GM12878 (cell line): ENCODE measurements at regions not wholly inside any gene's neighbourhood (a gene's known extent, or its start where the extent isn't known, plus 50 kb on each side); places are given as distances from the start of the nearest gene placed in this dataset.

Experiments used
- ATAC-seq: fragments of 200-7000 bp; cut with Tn5 transposase; 3 replicates; pipeline ENCODE4 v1.9.1; 2020; ENCODE audit warnings: mild to moderate bottlenecking, moderate library complexity
- BruUV-seq: library from RNA; stranded (reverse); fragments of 400-500 nt; replicated peaks from 2 replicates; lab custom pipeline; 2021; lab: Mats Ljungman, UMichigan
- CTCF ChIA-PET: fragments of 300-600 bp; sonication (Branson Sonifier 250); formaldehyde crosslinking; extraction: SDS; loops from one replicate; lab custom pipeline; 2021; ENCODE audit warnings: inconsistent platforms; lab: Yijun Ruan, JAX
- POLR2A ChIA-PET: fragments of 350-600 bp; formaldehyde crosslinking; extraction: SDS; loops from one replicate; lab custom pipeline; 2021; ENCODE audit warnings: inconsistent platforms; lab: Charles Lee
- RAD21 ChIA-PET: fragments of 300-600 bp; sonication (Branson Sonifier 250); formaldehyde crosslinking; loops from one replicate; lab custom pipeline; 2023; ENCODE audit warnings: antibody characterized with exemption; ENCODE audit not compliant: unreplicated experiment; lab: Charles Lee
- SMC1A ChIA-PET: fragments of 300-600 bp; sonication (Branson Sonifier 250); formaldehyde crosslinking; loops from one replicate; lab custom pipeline; 2023; ENCODE audit not compliant: unreplicated experiment, uncharacterized antibody; lab: Charles Lee
- DNase-seq: peaks from one replicate; pipeline ENCODE4 v3.0.0-alpha.2; 2011; ENCODE audit warnings: low read depth, low spot score
- FAIRE-seq: peaks from 3 replicates; lab custom pipeline; 2011; peaks lifted over from hg19 to GRCh38; lab: Jason Lieb, UNC
- H2AFZ ChIP-seq: 2 replicates; pipeline ENCODE4 v1.6.0; 2011; ENCODE audit warnings: low read depth, low read length, control low read depth; ENCODE audit not compliant: control insufficient read depth
- H3K27ac ChIP-seq: 2 replicates; pipeline ENCODE4 v1.5.1; 2011; ENCODE audit warnings: control low read depth; ENCODE audit not compliant: control insufficient read depth, insufficient read depth
- H3K27me3 ChIP-seq, 2 experiments: replicated peaks in 1 of 2; 2 replicates each; pipeline versions ENCODE4 v1.6.0 to v1.6.1; 2011; ENCODE audit warnings: low read length in 1 of 2; ENCODE audit not compliant: control insufficient read depth in 2 of 2, insufficient read depth in 2 of 2
- H3K36me3 ChIP-seq, 2 experiments: 2 replicates each; pipeline ENCODE4 v1.5.1; 2011; ENCODE audit warnings: low read length in 1 of 2; ENCODE audit not compliant: control insufficient read depth in 2 of 2, insufficient read depth in 2 of 2
- H3K4me1 ChIP-seq: 2 replicates; pipeline ENCODE4 v1.6.1; 2011; ENCODE audit warnings: mild to moderate bottlenecking, low read length, moderate library complexity, mixed read lengths; ENCODE audit not compliant: control insufficient read depth, insufficient read depth
- H3K4me2 ChIP-seq: 2 replicates; pipeline ENCODE4 v1.6.0; 2011; ENCODE audit warnings: control low read depth; ENCODE audit not compliant: control insufficient read depth, insufficient read depth
- H3K4me3 ChIP-seq: fragments of 200-600 bp; sonication (generic); 2 replicates; pipeline ENCODE4 v1.5.1; 2016
- H3K79me2 ChIP-seq: 2 replicates; pipeline ENCODE4 v1.6.0; 2011; ENCODE audit warnings: low read length; ENCODE audit not compliant: control insufficient read depth, insufficient read depth
- H3K9ac ChIP-seq: 2 replicates; pipeline ENCODE4 v1.8.0; 2011; ENCODE audit warnings: low read length, control low read depth, mixed read lengths; ENCODE audit not compliant: control insufficient read depth, insufficient read depth
- H3K9me3 ChIP-seq: replicated peaks from 3 replicates; pipeline ENCODE4 v1.5.1; 2011; ENCODE audit warnings: mild to moderate bottlenecking, low read length; ENCODE audit not compliant: control insufficient read depth, insufficient read depth
- H4K20me1 ChIP-seq: 2 replicates; pipeline ENCODE4 v1.6.0; 2011; ENCODE audit not compliant: control insufficient read depth, insufficient read depth
- MEF2A ChIP-seq: IDR thresholded peaks from 2 replicates; pipeline ENCODE4 v1.6.1; 2011; ENCODE audit warnings: low read depth, mild to moderate bottlenecking, low read length, moderate library complexity; ENCODE audit not compliant: insufficient read depth
- MYC ChIP-seq: IDR thresholded peaks from 2 replicates; pipeline ENCODE4 v1.6.1; 2011; ENCODE audit warnings: mild to moderate bottlenecking, low read length, moderate library complexity, inconsistent platforms; ENCODE audit not compliant: insufficient read depth, insufficient replicate concordance, insufficient read length, severe bottlenecking
- NFXL1 ChIP-seq: fragments of 450-650 bp; IDR thresholded peaks from 2 replicates; pipeline ENCODE4 v1.6.1; 2017; ENCODE audit warnings: antibody characterized with exemption, mild to moderate bottlenecking, borderline replicate concordance
- NFYA ChIP-seq: IDR thresholded peaks from 2 replicates; pipeline ENCODE4 v1.6.1; 2011; ENCODE audit warnings: low read depth, mild to moderate bottlenecking, low read length, improper control_type of control experiment, borderline replicate concordance
- NR2C1 ChIP-seq: fragments of 450-650 bp; IDR thresholded peaks from 2 replicates; pipeline ENCODE4 v1.6.1; 2017; ENCODE audit warnings: antibody characterized with exemption, mild to moderate bottlenecking, moderate library complexity
- PAX8 ChIP-seq: fragments of 450-650 bp; IDR thresholded peaks from 2 replicates; pipeline ENCODE4 v1.6.1; 2017; ENCODE audit warnings: mild to moderate bottlenecking, moderate library complexity
- POLR2A ChIP-seq: IDR thresholded peaks from 2 replicates; pipeline ENCODE4 v1.6.1; 2011; ENCODE audit warnings: low read depth, mild to moderate bottlenecking, low read length
- RAD51 ChIP-seq: fragments of 450-650 bp; IDR thresholded peaks from 2 replicates; pipeline ENCODE4 v1.6.1; 2016; ENCODE audit warnings: moderate library complexity, mild to moderate bottlenecking, inconsistent platforms
- SREBF1 ChIP-seq: IDR thresholded peaks from 2 replicates; pipeline ENCODE4 v1.6.1; 2012; ENCODE audit warnings: mild to moderate bottlenecking, low read length
- TARDBP ChIP-seq: IDR thresholded peaks from 2 replicates; pipeline ENCODE4 v1.6.1; 2016; ENCODE audit warnings: borderline replicate concordance
- ZNF274 ChIP-seq: IDR thresholded peaks from one replicate; pipeline ENCODE4 v1.8.0; 2011; ENCODE audit not compliant: insufficient read length, insufficient read depth
- WGBS: methylation state at CpG from one replicate; pipeline ENCODE4 v1.1.6; 2016; ENCODE audit warnings: low lambda C conversion rate; ENCODE audit not compliant: insufficient replicate concordance, insufficient coverage; ENCODE audit errors: missing lambda C conversion rate; 5-methylcytosine and 5-hydroxymethylcytosine counted together
- in situ Hi-C: fragments of 300-500 bp; cut with MboI; formaldehyde crosslinking; loops from 9 replicates; pipeline ENCODE4 v1.14.3; 2018; ENCODE audit warnings: mixed read lengths
- intact Hi-C: fragments of 100-400 bp; cut with micrococcal nuclease; formaldehyde crosslinking; loops from one replicate; pipeline ENCODE4 v1.14.2; 2022; ENCODE audit not compliant: unreplicated experiment
- TF ChIP-seq, protein P1 (sequence below), 3 experiments: IDR thresholded peaks in 2 of 3; conservative IDR thresholded peaks in 1 of 3; 2 replicates each; pipeline ENCODE4 v1.5.1; 2011; ENCODE audit warnings: low read depth in 3 of 3, low read length in 3 of 3, mild to moderate bottlenecking in 3 of 3, control low read depth in 2 of 3, moderate library complexity in 2 of 3, inconsistent platforms in 1 of 3, mixed read lengths in 1 of 3; ENCODE audit not compliant: control insufficient read depth in 2 of 3, insufficient read depth in 1 of 3; ENCODE audit errors: extremely low read depth in 1 of 3
- TF ChIP-seq, protein P2 (sequence below): IDR thresholded peaks from 2 replicates; pipeline ENCODE4 v1.6.1; 2011; ENCODE audit warnings: borderline replicate concordance, low read depth, mild to moderate bottlenecking, moderate library complexity, mixed read lengths, low read length; ENCODE audit not compliant: insufficient read depth; ENCODE audit errors: extremely low read length
- TF ChIP-seq, protein P3 (sequence below): fragments of 450-650 bp; formaldehyde crosslinking; IDR thresholded peaks from 2 replicates; pipeline ENCODE4 v1.4.0; 2022; ENCODE audit warnings: mild to moderate bottlenecking, moderate library complexity

DNA sequence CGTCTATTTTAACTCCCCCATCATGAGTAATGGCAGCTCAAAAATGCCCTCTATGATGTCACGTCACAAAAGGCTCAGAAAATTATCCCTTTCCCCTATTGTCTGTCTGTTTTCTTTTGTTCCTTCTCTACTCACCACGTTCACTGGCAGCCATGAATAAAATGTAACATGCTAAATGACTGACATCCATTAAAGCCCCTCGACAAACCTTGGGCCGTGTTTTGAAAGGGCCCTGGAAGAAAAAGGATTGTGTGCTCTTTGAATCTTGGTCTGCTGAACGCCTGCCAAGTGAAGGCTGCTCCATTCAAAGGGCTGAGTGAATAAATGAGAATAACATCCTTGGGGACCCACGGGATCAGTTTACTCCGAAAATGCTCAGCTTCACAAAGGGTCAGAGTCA lies 118.7 kb downstream of the RPS12 start:
- Histone ChIP-seq H3K27me3 (peaks cover 2 to 3% of the 10 kb centered on the region in 2 experiments; a peak in 1 of 4 replicates), H2AFZ (no peak overlapping the region), H3K4me2 (no peak overlapping the region), H3K27ac (no peak overlapping the region), H3K9ac (no peak overlapping the region), H4K20me1 (no peaks in the 10 kb centered on the region), H3K79me2 (no peaks in the 10 kb centered on the region), H3K4me3 (no peak overlapping the region), H3K36me3 (no peaks in the 10 kb centered on the region), H3K9me3 (no peaks in the 10 kb centered on the region), H3K4me1 (no peaks in the 10 kb centered on the region)
- FAIRE-seq (no peak), ATAC-seq (no peak), DNase-seq (no peak)
- in situ Hi-C loops (no loop called here), intact Hi-C loops (no loop called here)
- TF ChIP-seq TARDBP, result no peak
- TF ChIP-seq, protein P1, sequence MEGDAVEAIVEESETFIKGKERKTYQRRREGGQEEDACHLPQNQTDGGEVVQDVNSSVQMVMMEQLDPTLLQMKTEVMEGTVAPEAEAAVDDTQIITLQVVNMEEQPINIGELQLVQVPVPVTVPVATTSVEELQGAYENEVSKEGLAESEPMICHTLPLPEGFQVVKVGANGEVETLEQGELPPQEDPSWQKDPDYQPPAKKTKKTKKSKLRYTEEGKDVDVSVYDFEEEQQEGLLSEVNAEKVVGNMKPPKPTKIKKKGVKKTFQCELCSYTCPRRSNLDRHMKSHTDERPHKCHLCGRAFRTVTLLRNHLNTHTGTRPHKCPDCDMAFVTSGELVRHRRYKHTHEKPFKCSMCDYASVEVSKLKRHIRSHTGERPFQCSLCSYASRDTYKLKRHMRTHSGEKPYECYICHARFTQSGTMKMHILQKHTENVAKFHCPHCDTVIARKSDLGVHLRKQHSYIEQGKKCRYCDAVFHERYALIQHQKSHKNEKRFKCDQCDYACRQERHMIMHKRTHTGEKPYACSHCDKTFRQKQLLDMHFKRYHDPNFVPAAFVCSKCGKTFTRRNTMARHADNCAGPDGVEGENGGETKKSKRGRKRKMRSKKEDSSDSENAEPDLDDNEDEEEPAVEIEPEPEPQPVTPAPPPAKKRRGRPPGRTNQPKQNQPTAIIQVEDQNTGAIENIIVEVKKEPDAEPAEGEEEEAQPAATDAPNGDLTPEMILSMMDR (IDR thresholded peaks at IDR 0.05 in 2 of 3, conservative IDR thresholded peaks at IDR 0.05 in 1 of 3; ENCODE audit: control insufficient read depth in 2 of 3, extremely low read depth in 1 of 3, insufficient read depth in 1 of 3, low read depth in 3 of 3, low read length in 3 of 3), result no peak
- TF ChIP-seq ZNF274, result no peak
- TF ChIP-seq, protein P2, sequence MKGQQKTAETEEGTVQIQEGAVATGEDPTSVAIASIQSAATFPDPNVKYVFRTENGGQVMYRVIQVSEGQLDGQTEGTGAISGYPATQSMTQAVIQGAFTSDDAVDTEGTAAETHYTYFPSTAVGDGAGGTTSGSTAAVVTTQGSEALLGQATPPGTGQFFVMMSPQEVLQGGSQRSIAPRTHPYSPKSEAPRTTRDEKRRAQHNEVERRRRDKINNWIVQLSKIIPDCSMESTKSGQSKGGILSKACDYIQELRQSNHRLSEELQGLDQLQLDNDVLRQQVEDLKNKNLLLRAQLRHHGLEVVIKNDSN, result no peak
- no peak for TF ChIP-seq PAX8
- no peak for TF ChIP-seq POLR2A
- no peak for TF ChIP-seq SREBF1
- TF ChIP-seq NFXL1, result no peak
- no peak for TF ChIP-seq RAD51
- TF ChIP-seq MYC, result no peak
- TF ChIP-seq NR2C1, result no peak
- TF ChIP-seq MEF2A, result no peak
- TF ChIP-seq, protein P3, sequence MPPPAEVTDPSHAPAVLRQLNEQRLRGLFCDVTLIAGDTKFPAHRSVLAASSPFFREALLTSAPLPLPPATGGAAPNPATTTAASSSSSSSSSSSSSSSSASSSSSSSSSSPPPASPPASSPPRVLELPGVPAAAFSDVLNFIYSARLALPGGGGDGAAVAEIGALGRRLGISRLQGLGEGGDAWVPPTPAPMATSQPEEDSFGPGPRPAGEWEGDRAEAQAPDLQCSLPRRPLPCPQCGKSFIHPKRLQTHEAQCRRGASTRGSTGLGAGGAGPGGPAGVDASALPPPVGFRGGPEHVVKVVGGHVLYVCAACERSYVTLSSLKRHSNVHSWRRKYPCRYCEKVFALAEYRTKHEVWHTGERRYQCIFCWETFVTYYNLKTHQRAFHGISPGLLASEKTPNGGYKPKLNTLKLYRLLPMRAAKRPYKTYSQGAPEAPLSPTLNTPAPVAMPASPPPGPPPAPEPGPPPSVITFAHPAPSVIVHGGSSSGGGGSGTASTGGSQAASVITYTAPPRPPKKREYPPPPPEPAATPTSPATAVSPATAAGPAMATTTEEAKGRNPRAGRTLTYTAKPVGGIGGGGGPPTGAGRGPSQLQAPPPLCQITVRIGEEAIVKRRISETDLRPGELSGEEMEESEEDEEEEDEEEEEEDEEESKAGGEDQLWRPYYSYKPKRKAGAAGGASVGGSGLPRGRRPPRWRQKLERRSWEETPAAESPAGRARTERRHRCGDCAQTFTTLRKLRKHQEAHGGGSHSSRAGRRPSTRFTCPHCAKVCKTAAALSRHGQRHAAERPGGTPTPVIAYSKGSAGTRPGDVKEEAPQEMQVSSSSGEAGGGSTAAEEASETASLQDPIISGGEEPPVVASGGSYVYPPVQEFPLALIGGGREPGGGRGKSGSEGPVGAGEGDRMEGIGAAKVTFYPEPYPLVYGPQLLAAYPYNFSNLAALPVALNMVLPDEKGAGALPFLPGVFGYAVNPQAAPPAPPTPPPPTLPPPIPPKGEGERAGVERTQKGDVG (CRISPR knock-in tag), result no peak
- no peak for TF ChIP-seq NFYA
- ChIA-PET SMC1A (no interaction called here), RAD21 (no interaction called here), POLR2A (no interaction called here), CTCF (no interaction called here)
- BruUV-seq, result no TSS peak
- 19% methylated on average over 8 of the region's 8 CpGs for WGBS
